ENCODE measurements at regions not wholly inside any gene's neighbourhood (a gene's known extent, or its start where the extent isn't known, plus 50 kb on each side); places are given as distances from the start of the nearest gene placed in this dataset.
"Not testable (repeated sequence)": the region's sequence is repeated elsewhere in the genome, so short reads cannot be mapped to it uniquely, and the experiment has no call there.

GRCh38 chr4:146124023-146124680 is 51.4 kb upstream of the LSM6 start:
- no peak for DNase-seq

- DNase-seq = no peak
These were observed 52.3 kb upstream of the LSM6 start for GRCh38 chr4:146123231-146123630.

GRCh38 chr4:146122398-146122797 is 53.1 kb upstream of the LSM6 start:
- no peak for DNase-seq

DNA sequence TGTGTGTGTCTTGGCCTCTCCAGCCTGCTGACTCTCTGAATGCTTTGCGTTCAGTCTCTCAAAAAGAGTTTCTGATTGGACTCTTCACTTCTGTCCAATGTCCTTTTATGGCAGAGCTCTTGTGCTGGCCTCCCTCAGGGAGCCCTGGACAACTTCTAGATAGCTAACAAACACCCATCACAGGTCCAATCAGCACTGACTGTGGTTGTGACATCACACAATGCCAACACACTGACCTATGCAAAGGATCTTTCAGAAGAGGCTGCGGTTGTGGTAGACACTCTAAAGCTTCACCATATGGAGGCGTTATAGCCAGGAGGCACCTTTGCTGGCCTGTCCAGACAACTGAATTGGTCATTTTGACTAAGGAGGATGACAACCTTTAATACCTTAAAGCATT is 53.8 kb upstream of the LSM6 start:
- DNase-seq = no peak

GRCh38 chr4:146119845-146120404 is 55.6 kb upstream of the LSM6 start:
- no peak for DNase-seq

- DNase-seq = no peak
These were observed 61.5 kb upstream of the LSM6 start for GRCh38 chr4:146114066-146114465.

DNA sequence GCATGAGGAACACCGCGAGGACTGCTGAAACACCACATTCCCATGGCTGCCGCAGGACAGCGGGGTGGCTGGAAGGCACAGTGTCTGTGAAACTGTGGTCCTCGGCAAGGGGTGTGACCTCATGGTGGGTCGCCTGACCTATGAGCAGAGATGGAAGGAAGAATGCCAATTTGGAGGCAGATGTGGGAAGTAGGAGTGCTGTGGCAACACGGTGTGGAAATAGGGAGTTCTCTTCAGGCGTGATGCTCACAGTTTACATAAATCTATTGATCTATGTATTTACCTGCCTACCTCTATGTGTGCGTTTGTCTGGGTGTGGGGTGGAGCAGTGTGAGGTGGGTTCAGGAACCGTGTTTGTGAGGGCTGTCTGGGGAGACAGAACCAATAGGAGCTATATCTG is 62.3 kb upstream of the LSM6 start:
- no peak for DNase-seq

DNA sequence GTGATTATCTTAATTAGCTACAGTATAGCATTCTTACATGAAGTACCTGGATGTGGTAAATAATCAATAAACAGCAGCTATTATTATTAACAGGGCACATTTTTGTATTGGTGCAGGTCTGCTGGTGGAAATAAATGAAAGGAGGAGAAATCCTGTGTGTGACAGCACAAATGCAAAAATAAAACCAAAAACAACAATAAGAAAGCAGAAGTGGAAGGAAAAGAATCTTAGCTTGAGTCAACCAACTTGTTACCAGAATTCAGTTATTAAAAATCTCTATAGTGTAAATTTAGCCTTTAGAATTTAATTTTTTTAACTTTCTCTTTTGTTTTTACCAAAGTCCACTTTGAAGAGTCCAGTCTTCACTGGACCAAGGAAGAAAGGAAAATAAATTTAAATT is 63.1 kb upstream of the LSM6 start:
- no peak for DNase-seq

DNA sequence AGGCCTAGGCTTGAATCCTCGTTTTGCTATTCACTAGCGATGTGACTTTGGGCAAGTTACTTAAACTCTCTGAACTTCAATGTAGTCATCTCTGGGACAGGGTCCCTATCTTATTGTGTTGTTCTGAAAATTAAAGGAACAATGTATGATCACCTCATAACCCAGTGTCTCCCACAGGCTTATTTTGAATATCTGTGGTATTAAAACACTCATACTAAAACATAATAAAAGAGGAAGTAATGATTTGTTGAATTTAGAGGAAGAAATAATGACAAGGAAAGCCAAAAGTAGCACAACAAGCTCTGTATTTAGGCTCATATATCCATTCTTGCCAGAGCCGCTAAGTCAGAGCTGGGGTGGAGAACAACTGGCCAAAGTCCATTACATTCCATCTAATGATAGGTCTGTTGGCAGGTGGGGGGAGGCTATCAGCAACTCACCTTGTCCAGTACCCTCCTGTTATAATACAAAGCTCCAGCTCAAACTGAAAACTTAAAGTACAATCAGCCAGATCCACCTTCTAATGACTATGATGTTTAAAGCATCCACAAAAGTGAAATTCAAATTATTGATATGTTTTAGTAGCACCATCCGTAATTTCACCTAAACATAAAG is 64.5 kb upstream of the LSM6 start:
- no peak for DNase-seq

DNA sequence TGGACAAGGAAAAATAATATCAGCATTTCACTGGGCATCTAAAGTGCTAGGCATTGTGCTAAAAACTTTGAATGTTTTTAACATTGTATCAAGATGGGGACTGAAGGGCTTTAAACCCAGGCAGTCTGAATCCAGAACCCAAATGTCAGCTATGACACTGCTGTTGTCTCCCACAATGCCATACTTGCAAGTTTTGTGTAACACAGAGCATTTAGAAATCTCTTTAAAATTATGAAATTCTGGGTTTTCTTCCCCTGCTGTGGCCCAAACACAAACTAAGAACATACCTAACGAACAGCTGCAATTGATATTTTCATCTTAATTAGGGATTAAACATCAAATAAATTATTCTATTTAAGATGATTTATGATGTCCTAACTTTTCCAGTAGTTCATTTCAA is 66.8 kb upstream of the LSM6 start:
- no peak for DNase-seq

GRCh38 chr4:146107587-146108240 is 67.8 kb upstream of the LSM6 start:
- DNase-seq = no peak

- no peak for DNase-seq
These were observed 70.1 kb upstream of the LSM6 start for GRCh38 chr4:146105464-146105863.

GRCh38 chr4:146104541-146104940 is 71.0 kb upstream of the LSM6 start:
- DNase-seq = no peak

DNA sequence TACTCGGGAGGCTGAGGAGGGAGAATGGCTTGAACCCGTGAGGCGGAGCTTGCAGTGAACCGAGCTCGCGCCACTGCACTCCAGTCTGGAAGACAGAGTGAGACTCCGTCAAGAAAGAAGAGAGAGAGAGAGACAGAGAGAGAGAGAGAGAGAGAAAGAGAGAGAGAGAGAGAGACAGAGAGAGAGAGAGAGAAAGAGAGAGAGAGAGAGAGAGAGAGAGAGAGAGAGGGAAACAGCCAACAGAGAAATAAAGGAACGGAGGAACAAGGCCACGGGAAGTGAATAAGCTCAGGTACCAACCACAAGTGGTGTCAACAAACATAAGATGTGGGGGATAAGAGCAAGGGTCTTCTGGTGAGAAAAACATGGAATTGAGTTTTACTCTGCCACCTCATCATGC is 71.5 kb upstream of the LSM6 start:
- DNase-seq = not testable (repeated sequence)

DNA sequence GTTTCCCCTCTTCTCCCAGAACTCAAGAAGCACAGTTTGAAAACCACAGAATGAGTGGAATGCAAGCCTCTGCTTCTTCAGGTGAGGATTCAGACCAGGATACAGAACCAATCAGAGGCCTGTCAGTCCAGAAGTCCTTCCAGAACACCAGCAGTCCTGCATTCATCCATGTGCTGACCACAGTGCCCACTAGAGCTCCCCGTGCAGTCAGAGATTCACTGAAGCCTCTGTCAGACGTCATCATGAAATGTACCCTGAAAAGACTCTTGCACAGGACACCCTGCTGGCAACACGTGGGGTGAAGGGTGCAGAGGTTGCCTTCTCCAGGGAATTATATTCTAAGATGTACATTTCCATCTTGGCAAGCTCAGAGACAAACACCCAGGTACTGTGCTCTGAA is 75.9 kb upstream of the LSM6 start:
- no peak for DNase-seq

- DNase-seq = no peak
These were observed 76.5 kb upstream of the LSM6 start for GRCh38 chr4:146098978-146099377.

DNA sequence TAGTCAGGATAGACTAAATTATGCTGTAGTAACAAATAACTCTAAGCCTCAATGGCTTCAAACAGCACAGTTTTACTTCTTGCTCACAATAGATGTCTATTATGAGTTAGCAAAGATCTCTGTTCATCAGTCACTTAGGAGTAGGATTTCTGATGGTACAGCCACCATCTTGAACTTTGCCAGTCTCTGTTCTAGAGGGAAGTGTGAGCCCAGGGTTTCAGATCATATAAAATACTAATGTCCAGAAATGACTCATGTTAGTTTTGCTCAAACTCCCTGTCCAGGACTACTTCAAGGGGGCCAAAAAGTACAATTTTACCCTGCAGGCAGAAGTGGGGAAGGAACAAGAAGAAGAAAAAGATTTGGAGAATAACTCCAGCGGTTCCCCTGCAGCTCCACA is 77.1 kb upstream of the LSM6 start:
- no peak for DNase-seq

GRCh38 chr4:146096371-146096770 is 79.1 kb upstream of the LSM6 start:
- no peak for DNase-seq

- DNase-seq = no peak
These were observed 79.7 kb upstream of the LSM6 start for GRCh38 chr4:146095860-146096259.

- DNase-seq = peak; percentile 10
These were observed 80.3 kb upstream of the LSM6 start for GRCh38 chr4:146095091-146095690.

GRCh38 chr4:146088690-146089089 is 86.8 kb upstream of the LSM6 start:
- no peak for DNase-seq

DNA sequence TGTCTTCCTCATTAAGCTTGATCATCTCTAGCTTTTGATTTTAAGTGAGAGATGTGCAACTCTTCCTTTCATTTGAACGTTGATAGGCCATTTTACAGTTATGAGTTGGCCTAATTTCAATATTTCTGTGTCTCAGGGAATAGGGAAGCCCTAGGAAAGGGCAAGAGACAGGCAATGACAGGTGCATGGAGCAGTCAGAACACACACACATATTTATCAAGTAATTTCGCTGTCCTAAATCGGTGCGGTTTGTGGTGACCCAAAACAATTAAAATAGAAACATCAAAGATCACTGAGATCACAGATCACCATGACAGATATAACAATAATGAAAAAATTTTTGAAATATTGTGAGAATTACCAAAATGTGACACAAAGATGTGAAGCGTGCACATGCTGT is 87.7 kb upstream of the LSM6 start:
- no peak for DNase-seq

DNA sequence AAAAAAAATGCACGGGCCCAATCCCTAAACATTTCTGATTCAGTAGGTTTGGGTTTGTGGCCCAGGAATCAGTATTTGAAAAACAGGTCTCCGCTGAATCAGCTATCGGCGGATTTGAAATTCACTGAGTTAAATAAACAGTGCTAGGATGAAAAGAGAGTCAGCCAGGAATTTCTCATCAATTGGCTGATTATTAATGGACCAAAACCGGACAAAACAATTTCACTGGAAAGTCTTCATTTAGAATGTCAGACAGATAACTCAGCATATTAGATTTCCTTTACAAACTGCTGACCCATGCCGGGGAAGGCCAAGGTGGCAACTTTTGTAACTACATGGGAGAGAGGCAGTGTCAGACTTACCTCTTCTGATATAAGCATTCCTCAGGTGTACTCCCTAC is 99.4 kb upstream of the LSM6 start:
- no peak for DNase-seq

DNA sequence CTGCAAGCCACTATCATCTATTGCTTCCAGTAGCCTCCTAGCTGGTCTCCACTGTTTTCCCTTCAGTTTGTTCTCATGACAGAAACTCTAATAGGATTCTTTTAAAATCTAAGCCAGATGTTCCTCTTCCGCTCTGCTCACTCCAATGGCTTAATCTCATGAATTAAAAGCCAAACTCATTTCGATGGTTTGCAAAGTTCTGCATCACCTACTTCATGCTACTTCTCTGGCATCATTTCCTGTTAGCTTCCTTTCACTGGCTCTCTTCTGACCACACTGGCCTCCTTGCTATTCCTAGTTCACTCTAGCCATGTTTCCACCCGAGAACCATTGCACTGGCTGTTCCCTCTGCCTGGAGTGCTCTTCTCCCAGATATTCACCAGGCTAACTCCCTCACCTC is 102.0 kb upstream of the LSM6 start:
- DNase-seq = no peak
